AG20443 (cell line): ENCODE measurements at regions not wholly inside any gene's neighbourhood (a gene's known extent, or its start where the extent isn't known, plus 50 kb on each side); places are given as distances from the start of the nearest gene placed in this dataset.
"Not testable (repeated sequence)": the region's sequence is repeated elsewhere in the genome, so short reads cannot be mapped to it uniquely, and the experiment has no call there.

ENCODE experiments used
- DNase-seq: peaks from one replicate; pipeline ENCODE4 v3.0.0; 2012; ENCODE audit warnings: low spot score, mixed read lengths

DNA sequence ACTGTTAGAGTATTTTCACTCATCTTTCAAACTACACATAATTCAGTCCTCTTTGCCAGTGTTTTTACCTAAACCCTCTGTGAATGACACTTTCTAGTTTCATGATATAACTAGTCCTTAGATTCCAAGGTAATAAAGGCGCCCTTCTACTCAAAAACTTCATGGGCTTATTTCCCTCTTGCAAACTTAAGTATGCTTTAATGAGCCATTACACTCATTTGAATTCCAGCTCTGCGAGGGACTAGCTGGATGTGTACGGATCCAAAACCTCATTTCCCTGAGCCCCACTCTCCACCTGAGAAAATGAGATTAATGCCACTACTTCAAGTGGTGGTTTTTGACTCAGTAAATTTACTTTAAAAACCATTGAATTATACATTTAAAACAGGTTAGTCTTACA lies 141.1 kb downstream of the NDUFA12 start:
- DNase-seq, result no peak

DNA sequence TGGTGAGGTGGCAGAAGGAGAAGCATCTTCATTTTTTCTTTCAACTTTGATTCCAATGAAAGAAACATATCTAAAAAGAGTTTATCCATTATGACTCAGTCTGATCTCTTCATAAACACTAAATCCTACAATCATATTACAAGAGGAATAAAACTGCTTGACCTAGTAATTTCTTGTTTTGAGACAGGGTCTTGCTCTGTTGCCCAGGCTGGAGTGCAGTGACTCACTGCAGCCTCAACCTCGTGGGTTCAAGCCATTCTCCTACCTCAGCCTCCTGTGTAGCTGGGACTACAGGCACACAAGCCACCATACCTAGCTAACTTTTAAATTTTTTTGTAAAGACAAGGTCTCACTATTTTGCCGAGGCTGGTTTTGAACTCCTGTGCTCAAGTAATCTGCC lies 147.2 kb downstream of the NDUFA12 start:
- DNase-seq, result no peak

- no peak for DNase-seq
Measured at GRCh38 chr12:94855853-94856252, 147.6 kb downstream of the NDUFA12 start.

- no peak for DNase-seq
Measured at GRCh38 chr12:94851396-94852028, 152.0 kb downstream of the NDUFA12 start.

DNA sequence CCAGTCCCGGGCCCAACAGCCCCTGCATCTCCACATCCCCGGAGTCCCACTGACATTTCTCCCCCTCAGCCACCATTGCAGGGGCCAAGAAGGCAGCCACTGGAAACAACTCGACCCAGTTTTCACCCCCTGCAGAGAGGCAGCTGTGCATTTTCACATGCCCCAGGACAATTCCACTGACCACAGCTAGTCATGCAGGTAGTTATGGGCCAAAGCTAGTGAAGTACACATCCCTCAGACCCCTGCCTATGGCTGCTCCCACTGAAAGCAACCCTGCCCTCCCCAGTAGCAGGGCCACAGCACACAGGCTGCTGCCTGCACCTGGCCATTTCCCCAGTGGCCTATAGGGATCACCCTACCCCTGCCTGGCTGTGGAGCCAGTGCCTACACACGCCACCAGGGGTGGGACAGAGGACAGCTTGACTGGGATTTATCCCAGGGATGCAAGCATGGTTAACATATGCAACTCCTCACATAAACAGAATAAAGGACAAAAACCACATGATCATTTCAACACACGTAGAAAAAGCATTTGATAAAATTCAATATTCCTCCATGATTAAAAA lies 154.0 kb downstream of the NDUFA12 start:
- DNase-seq, result no peak

DNA sequence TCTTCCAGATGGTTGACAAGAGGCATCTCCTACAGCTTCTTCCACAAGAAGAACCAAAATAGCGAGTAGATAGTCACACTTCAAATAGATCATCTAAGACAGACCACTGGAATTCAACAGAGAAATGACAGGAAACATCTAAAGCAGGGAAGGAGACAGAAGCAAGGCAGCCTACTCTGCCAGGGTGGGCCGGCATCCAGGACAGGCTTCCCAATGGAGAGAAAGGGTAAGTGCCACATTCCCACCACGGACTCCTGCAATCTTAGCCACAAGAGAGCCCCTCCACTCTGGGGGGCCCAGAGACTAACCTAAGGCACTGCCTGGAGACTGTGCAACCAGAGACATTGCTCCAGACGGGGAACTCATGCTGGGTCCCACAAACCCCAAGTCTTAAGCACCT lies 154.5 kb downstream of the NDUFA12 start:
- DNase-seq, result no peak

DNA sequence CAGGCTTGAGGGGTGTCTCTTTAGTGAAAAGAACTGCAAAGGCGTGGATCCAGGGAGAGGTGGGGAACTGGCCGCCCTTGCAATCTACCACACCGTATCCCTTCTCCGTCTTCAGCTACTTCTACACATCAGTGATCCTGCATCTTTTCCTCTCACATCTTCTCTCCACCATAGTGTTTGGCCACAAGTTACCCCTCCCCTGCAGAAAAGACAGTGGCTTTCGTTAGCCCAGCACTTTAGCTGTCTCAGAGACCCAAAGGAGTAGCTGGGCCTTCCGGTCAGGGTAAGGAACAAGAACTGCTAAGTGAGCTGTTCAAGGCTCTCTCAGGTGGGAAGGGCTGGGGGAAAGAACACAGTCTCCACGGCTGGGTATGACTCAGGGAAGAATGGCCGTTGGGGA lies 158.4 kb downstream of the NDUFA12 start:
- no peak for DNase-seq

DNA sequence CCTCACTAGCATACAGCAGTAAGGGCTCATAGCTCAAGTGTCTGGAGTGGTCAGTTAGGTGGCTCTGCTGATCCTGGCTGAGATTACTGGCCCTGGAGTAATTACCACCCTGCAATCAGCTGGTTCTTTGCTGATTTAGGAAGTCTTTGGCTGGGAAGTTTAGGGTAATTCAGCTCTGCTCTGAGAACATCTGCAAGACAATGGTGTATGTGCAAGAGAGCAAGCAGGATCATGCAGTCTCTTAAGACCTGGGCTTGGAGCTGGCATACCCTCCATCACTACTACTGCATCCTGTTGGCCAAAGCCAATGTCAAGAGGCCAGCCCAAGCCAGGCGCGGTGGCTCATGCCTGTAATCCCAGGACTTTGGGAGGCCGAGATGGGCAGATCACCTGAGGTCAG lies 159.0 kb downstream of the NDUFA12 start:
- no peak for DNase-seq

- DNase-seq, result no peak
Measured at GRCh38 chr12:94841904-94842610, 161.4 kb downstream of the NDUFA12 start.

DNA sequence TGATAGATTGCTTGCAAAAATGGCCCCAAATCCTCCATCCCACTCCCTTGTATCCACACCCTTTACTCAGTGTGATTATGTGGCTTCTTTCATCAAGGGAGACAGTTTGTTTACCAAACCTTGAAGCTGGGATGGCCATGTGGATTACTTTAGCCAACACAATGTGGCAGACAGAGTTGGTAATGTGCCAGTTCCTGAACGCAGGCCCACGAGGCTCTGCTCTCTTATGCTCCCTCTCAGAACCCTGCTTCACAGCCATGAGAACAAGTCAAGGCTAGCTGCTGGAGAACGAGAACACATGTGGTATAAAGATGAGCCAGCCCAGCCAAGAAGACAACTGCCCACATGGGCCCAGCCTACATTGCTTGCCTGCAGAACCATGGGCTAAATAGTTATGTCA lies 162.3 kb downstream of the NDUFA12 start:
- no peak for DNase-seq

- DNase-seq, result no peak
Measured at GRCh38 chr12:94839347-94839746, 164.2 kb downstream of the NDUFA12 start.

DNA sequence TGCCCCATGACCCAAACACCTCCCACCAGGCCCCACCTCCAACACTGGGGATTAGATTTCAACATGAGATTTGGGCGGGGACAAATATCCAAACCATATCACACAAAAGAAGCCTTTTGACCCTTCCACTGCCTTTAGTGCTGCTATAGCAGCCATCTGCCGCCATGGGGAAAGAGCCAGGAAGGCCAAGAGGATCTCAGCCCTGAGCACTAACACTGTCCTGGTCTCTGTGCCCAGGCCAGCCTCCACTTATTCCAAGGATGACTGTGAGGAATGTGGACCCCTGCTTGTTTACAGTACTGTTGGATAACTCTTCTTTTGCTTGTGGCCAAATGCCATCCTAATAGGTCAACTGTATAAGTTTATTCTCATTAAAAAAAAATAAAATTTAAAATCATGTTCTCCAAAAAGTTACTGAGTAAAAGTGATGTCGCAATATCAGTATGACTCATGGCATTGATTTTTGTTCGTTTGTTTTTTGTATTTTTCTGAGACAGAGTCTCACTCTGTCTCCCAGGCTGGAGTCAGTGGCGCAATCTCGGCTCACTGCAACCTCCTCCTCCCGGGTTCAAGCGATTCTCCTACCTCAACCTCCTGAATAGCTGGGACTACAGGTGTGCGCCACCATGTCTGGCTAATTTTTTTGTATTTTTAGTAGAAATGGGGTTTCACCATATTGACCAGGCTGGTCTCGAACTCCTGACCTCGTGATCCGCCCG lies 166.4 kb downstream of the NDUFA12 start:
- not testable (repeated sequence) for DNase-seq

- DNase-seq, result no peak
Measured at GRCh38 chr12:94834036-94834625, 169.4 kb downstream of the NDUFA12 start.

DNA sequence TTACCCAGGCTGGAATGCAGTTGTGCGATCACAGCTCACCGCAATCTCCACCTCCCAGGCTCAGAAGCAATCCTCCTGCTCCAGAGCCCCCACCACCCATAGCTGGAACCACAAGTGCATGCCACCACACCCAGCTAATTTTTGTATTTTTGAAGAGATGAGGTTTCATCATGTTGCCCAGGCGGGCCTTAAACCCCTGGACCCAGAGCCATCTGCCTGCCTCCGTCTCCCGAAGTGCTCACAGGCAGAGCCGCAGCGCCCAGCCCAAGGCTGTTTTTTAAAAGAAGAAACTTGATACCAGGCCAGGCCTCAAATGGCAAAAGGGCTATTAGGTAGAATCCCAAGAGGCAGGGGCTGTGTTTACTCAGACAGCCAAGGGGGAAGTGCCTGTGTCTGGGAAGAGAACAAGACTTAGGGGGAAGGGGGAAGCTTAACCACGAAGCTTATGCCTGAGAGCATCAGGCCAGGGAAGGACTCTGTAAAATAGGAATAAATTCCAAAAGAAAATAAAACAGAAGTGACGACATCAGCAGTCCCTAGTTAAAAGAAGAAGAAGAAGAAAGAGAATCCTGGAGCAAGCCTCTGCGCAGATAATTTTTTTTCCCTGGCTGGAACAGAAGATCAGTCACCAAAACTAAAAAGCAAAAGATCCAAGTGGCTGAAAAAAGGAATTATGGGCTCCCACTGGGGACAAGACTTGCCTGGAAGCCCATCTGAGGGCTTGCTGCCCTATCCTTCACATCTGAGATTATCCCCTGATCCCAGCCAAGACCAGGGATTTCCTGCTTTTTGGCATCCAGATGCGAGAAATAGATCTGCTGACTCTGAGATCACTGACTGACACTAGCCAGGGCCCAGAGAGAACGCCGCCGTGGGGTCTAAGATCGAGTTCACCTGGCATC lies 170.5 kb downstream of the NDUFA12 start:
- DNase-seq, result no peak

DNA sequence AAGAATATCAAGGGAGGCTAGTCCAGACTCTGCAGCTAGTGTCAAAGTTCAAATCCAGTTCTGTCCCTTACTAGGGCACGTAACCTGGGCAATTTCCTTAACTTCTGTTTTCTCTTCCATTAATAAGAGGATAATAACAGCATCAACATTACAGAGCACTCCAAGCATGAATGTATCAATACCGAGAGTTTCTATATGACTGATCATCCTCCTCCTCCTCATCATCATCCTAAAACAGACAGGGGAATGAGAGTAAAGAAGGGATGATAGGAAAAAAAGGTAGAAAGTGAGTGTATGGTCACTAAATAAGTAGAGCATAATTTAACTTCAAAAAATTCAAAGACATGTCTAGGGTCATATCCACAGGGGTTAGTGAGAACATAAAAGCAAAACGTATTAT lies 171.4 kb downstream of the NDUFA12 start:
- no peak for DNase-seq

DNA sequence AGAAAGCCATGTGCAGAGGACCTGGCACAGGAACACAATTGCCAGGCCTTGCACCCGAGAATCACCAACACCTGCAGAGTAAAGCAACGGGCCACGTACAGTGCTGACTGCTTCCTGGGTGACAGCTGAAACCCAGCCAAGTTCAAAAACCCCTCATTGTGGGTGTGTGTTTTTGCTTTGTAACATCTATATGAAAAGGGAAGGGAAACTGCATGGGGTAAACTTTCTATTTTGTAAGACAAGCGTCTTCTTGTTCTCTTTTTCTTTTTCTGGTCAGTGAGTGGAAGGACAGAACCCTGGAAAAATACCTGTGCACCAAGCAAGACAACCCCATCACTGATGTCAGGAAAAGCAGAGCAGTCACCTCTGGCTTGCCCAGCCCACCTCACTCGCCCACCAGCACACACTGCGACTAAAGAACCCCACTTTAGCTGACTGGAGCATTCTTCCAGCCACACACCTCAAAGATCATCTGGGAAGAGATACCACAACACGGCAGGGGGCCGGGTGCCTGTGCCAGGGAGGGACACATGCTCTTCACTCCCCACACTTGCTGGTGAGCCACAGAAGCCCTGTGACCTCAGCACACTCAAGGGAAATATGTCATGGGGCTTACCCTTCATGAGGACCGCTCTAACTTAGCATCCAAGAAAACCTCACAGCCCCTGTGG lies 172.3 kb downstream of the NDUFA12 start:
- DNase-seq, result no peak

DNA sequence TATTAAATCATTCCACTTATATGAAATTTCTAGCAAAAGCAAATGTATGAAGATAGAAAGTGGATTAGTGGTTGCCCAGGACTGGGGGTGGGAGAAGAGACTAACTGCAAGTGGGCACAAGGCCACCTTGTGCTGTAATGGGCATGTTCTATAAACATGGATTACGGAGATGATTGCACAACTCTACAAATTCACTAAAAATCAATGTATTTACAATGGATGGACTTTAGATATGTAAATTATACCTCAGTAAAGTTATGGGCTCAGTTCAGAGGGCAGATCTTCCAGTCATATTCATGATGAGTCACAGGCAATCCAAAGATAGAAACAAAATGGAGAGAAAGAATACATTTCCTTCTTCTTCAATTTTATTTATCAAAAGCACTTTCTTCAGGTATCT lies 173.9 kb downstream of the NDUFA12 start:
- DNase-seq, result no peak

GRCh38 chr12:94819011-94819410 lies 168.7 kb upstream of the TMCC3 start:
- DNase-seq, result no peak

GRCh38 chr12:94817695-94818075 lies 167.3 kb upstream of the TMCC3 start:
- DNase-seq, result no peak

- DNase-seq, result not testable (repeated sequence)
Measured at GRCh38 chr12:94817201-94817600, 166.8 kb upstream of the TMCC3 start.

- not testable (repeated sequence) for DNase-seq
Measured at GRCh38 chr12:94816746-94817145, 166.4 kb upstream of the TMCC3 start.
